NB4 (cell line): ENCODE measurements at regions not wholly inside any gene's neighbourhood (a gene's known extent, or its start where the extent isn't known, plus 50 kb on each side); places are given as distances from the start of the nearest gene placed in this dataset.

Experiments used
- CTCF ChIP-seq: IDR thresholded peaks from one replicate; pipeline ENCODE4 v1.5.1; 2012; ENCODE audit warnings: low read depth, low read length
- MAX ChIP-seq: IDR thresholded peaks from 2 replicates; pipeline ENCODE4 v1.6.1; 2011; ENCODE audit warnings: low read depth, low read length
- POLR2A ChIP-seq: IDR thresholded peaks from 2 replicates; pipeline ENCODE4 v1.6.1; 2011; ENCODE audit warnings: mild to moderate bottlenecking; ENCODE audit not compliant: insufficient read length; ENCODE audit errors: extremely low read depth

- no peak for TF ChIP-seq CTCF
- no peak for TF ChIP-seq MAX
- no peak for TF ChIP-seq POLR2A
These were observed 371.2 kb downstream of the RRAGC start for GRCh38 chr1:38488162-38488898.
